ENCODE measurements at regions not wholly inside any gene's neighbourhood (a gene's known extent, or its start where the extent isn't known, plus 50 kb on each side); places are given as distances from the start of the nearest gene placed in this dataset.

- no peak for DNase-seq (ENCODE audit: low spot score)
- no peaks in the 10 kb centered on the region for H3K4me1 ChIP-seq (ENCODE audit: insufficient read depth, low read length, poor library complexity, severe bottlenecking)
- BruUV-seq (replicated peaks) = no TSS peak
- POLR2A ChIA-PET (ENCODE audit: low non-redundant PET) = no interaction called here
- H3K4me3 ChIP-seq (ENCODE audit: low read depth, low read length, poor library complexity, severe bottlenecking) = no peak overlapping the region
- no peaks in the 10 kb centered on the region for H3K36me3 ChIP-seq (ENCODE audit: insufficient read depth, low read length, poor library complexity, severe bottlenecking)
- TF ChIP-seq CTCF (conservative IDR thresholded peaks at IDR 0.05; ENCODE audit: low read depth, low read length) = no peak
- TF ChIP-seq EZH2 (IDR thresholded peaks at IDR 0.05; ENCODE audit: borderline replicate concordance, low read depth, low read length, poor library complexity, severe bottlenecking) = no peak
- H3K27ac ChIP-seq (ENCODE audit: low read depth, low read length, poor library complexity, severe bottlenecking) = no peak overlapping the region
- H3K27me3 ChIP-seq (replicated peaks; ENCODE audit: insufficient read depth, low read depth, low read length, poor library complexity) = no peaks in the 10 kb centered on the region
- CTCF ChIA-PET = no interaction called here
- H3K9me3 ChIP-seq (ENCODE audit: low read depth, low read length, poor library complexity, severe bottlenecking) = no peaks in the 10 kb centered on the region
- intact Hi-C loops (cut with micrococcal nuclease; ENCODE audit: unreplicated experiment) = no loop called here
Measured at GRCh38 chr2:7492719-7493118, 575.5 kb downstream of the RNF144A start.

- Histone ChIP-seq H3K4me3 (ENCODE audit: low read depth, low read length, poor library complexity, severe bottlenecking) (no peak overlapping the region), H3K27ac (ENCODE audit: low read depth, low read length, poor library complexity, severe bottlenecking) (no peak overlapping the region), H3K9me3 (ENCODE audit: low read depth, low read length, poor library complexity, severe bottlenecking) (no peaks in the 10 kb centered on the region), H3K4me1 (ENCODE audit: insufficient read depth, low read length, poor library complexity, severe bottlenecking) (no peaks in the 10 kb centered on the region), H3K36me3 (ENCODE audit: insufficient read depth, low read length, poor library complexity, severe bottlenecking) (no peaks in the 10 kb centered on the region), H3K27me3 (replicated peaks; ENCODE audit: insufficient read depth, low read depth, low read length, poor library complexity) (no peaks in the 10 kb centered on the region)
- no peak for DNase-seq (ENCODE audit: low spot score)
- BruUV-seq (replicated peaks) = no TSS peak
- TF ChIP-seq CTCF (conservative IDR thresholded peaks at IDR 0.05; ENCODE audit: low read depth, low read length) (no peak), EZH2 (IDR thresholded peaks at IDR 0.05; ENCODE audit: borderline replicate concordance, low read depth, low read length, poor library complexity, severe bottlenecking) (no peak)
- intact Hi-C loops (cut with micrococcal nuclease; ENCODE audit: unreplicated experiment) = no loop called here
- ChIA-PET POLR2A (ENCODE audit: low non-redundant PET) (no interaction called here), CTCF (no interaction called here)
Measured at GRCh38 chr2:7497178-7497577, 580.0 kb downstream of the RNF144A start.

- ChIA-PET CTCF (no interaction called here), POLR2A (ENCODE audit: low non-redundant PET) (no interaction called here)
- no peak for DNase-seq (ENCODE audit: low spot score)
- Histone ChIP-seq H3K27ac (ENCODE audit: low read depth, low read length, poor library complexity, severe bottlenecking) (no peak overlapping the region), H3K9me3 (ENCODE audit: low read depth, low read length, poor library complexity, severe bottlenecking) (no peaks in the 10 kb centered on the region), H3K4me3 (ENCODE audit: low read depth, low read length, poor library complexity, severe bottlenecking) (no peak overlapping the region), H3K27me3 (replicated peaks; ENCODE audit: insufficient read depth, low read depth, low read length, poor library complexity) (no peaks in the 10 kb centered on the region), H3K36me3 (ENCODE audit: insufficient read depth, low read length, poor library complexity, severe bottlenecking) (no peaks in the 10 kb centered on the region), H3K4me1 (ENCODE audit: insufficient read depth, low read length, poor library complexity, severe bottlenecking) (no peaks in the 10 kb centered on the region)
- intact Hi-C loops (cut with micrococcal nuclease; ENCODE audit: unreplicated experiment) = no loop called here
- no TSS peak for BruUV-seq (replicated peaks)
- no peak for TF ChIP-seq CTCF (conservative IDR thresholded peaks at IDR 0.05; ENCODE audit: low read depth, low read length)
- TF ChIP-seq EZH2 (IDR thresholded peaks at IDR 0.05; ENCODE audit: borderline replicate concordance, low read depth, low read length, poor library complexity, severe bottlenecking) = no peak
Measured at GRCh38 chr2:7499018-7499417, 581.8 kb downstream of the RNF144A start.
